Keratinocyte (primary cell): ENCODE measurements at regions not wholly inside any gene's neighbourhood (a gene's known extent, or its start where the extent isn't known, plus 50 kb on each side); places are given as distances from the start of the nearest gene placed in this dataset.

Experiments
- DNase-seq: peaks from one replicate; pipeline ENCODE4 v3.0.0-alpha.2; 2011; ENCODE audit warnings: low read depth, missing footprints, low spot score
- FAIRE-seq: peaks from 2 replicates; lab custom pipeline; 2011; peaks lifted over from hg19 to GRCh38; lab: Jason Lieb, UNC
- H2AFZ ChIP-seq: 2 replicates; pipeline ENCODE4 v1.6.0; 2012; ENCODE audit warnings: low read length, control low read depth, inconsistent platforms; ENCODE audit not compliant: control insufficient read depth
- H3K27ac ChIP-seq: 2 replicates; pipeline ENCODE4 v1.5.1; 2011; ENCODE audit warnings: low read length; ENCODE audit not compliant: control insufficient read depth, insufficient read depth
- H3K27me3 ChIP-seq: 3 replicates; pipeline ENCODE4 v1.6.0; 2011; ENCODE audit warnings: low read length; ENCODE audit not compliant: control insufficient read depth, insufficient read depth; ENCODE audit errors: extremely low read depth
- H3K36me3 ChIP-seq, 2 experiments: 2 replicates in 1 of 2; 3 replicates in 1 of 2; pipeline ENCODE4 v1.5.1; 2011; ENCODE audit warnings: low read length in 2 of 2, mild to moderate bottlenecking in 1 of 2; ENCODE audit not compliant: control insufficient read depth in 2 of 2, insufficient read depth in 2 of 2; ENCODE audit errors: extremely low read depth in 1 of 2
- H3K4me1 ChIP-seq: 3 replicates; pipeline ENCODE4 v1.5.1; 2011; ENCODE audit warnings: low read length; ENCODE audit not compliant: control insufficient read depth, insufficient read depth; ENCODE audit errors: extremely low read depth
- H3K4me2 ChIP-seq: 3 replicates; pipeline ENCODE4 v1.6.0; 2011; ENCODE audit warnings: low read depth, low read length; ENCODE audit not compliant: control insufficient read depth, insufficient read depth; ENCODE audit errors: extremely low read depth
- H3K4me3 ChIP-seq, 3 experiments: fragments of 200-600 bp in 1 of 3; sonication (generic) in 1 of 3; 2 replicates in 2 of 3; 3 replicates in 1 of 3; pipeline ENCODE4 v1.5.1; 2011 to 2016; ENCODE audit warnings: low read length in 3 of 3, mild to moderate bottlenecking in 3 of 3, control low read depth in 2 of 3, inconsistent platforms in 1 of 3, low read depth in 1 of 3, mixed read lengths in 1 of 3, mixed run types in 1 of 3, moderate library complexity in 1 of 3; ENCODE audit not compliant: control insufficient read depth in 2 of 3, insufficient read depth in 2 of 3; ENCODE audit errors: extremely low read depth in 1 of 3
- H3K79me2 ChIP-seq: 2 replicates; pipeline ENCODE4 v1.6.0; 2012; ENCODE audit warnings: low read length; ENCODE audit not compliant: control insufficient read depth, insufficient read depth
- H3K9ac ChIP-seq: 3 replicates; pipeline ENCODE4 v1.6.0; 2011; ENCODE audit warnings: low read length; ENCODE audit not compliant: control insufficient read depth, insufficient read depth; ENCODE audit errors: extremely low read depth
- H3K9me1 ChIP-seq: 3 replicates; pipeline ENCODE4 v1.6.0; 2011; ENCODE audit warnings: low read length; ENCODE audit not compliant: control insufficient read depth, insufficient read depth; ENCODE audit errors: extremely low read depth
- H3K9me3 ChIP-seq: 2 replicates; pipeline ENCODE4 v1.5.1; 2012; ENCODE audit warnings: low read depth, low read length; ENCODE audit not compliant: control insufficient read depth
- H4K20me1 ChIP-seq: 3 replicates; pipeline ENCODE4 v1.6.0; 2011; ENCODE audit warnings: low read length; ENCODE audit not compliant: control insufficient read depth, insufficient read depth; ENCODE audit errors: extremely low read depth
- EZH2 ChIP-seq: IDR thresholded peaks from one replicate; pipeline ENCODE4 v1.6.1; 2012; ENCODE audit warnings: inconsistent platforms, mild to moderate bottlenecking, low read length, moderate library complexity
- dilution Hi-C: fragments of 300-500 bp; cut with MboI; formaldehyde crosslinking; loops from one replicate; pipeline ENCODE4 v1.7.0; 2020; ENCODE audit warnings: low sequenced_read_pairs; ENCODE audit not compliant: extremely low pct_ligation_motif_present
- TF ChIP-seq, protein P1 (sequence below), 3 experiments: IDR thresholded peaks in 1 of 3; conservative IDR thresholded peaks in 1 of 3; optimal IDR thresholded peaks in 1 of 3; 2 replicates in 2 of 3; 3 replicates in 1 of 3; pipeline versions ENCODE3 to v1.5.1; 2011; ENCODE audit warnings: low read length in 3 of 3, mild to moderate bottlenecking in 3 of 3, moderate library complexity in 2 of 3, control low read depth in 1 of 3, inconsistent platforms in 1 of 3; ENCODE audit not compliant: insufficient read depth in 2 of 3; ENCODE audit errors: extremely low read depth in 1 of 3

- Histone ChIP-seq H3K36me3 (no peaks in the 10 kb centered on the region), H3K27me3 (no peaks in the 10 kb centered on the region), H3K9me1 (no peaks in the 10 kb centered on the region), H3K4me3 (no peak overlapping the region), H3K9me3 (no peaks in the 10 kb centered on the region), H3K4me1 (no peaks in the 10 kb centered on the region), H3K27ac (no peak overlapping the region), H3K9ac (no peak overlapping the region), H2AFZ (no peak overlapping the region), H3K4me2 (no peak overlapping the region), H4K20me1 (no peaks in the 10 kb centered on the region), H3K79me2 (no peaks in the 10 kb centered on the region)
- FAIRE-seq (no peak), DNase-seq (no peak)
- no peak for TF ChIP-seq EZH2
- TF ChIP-seq, protein P1, sequence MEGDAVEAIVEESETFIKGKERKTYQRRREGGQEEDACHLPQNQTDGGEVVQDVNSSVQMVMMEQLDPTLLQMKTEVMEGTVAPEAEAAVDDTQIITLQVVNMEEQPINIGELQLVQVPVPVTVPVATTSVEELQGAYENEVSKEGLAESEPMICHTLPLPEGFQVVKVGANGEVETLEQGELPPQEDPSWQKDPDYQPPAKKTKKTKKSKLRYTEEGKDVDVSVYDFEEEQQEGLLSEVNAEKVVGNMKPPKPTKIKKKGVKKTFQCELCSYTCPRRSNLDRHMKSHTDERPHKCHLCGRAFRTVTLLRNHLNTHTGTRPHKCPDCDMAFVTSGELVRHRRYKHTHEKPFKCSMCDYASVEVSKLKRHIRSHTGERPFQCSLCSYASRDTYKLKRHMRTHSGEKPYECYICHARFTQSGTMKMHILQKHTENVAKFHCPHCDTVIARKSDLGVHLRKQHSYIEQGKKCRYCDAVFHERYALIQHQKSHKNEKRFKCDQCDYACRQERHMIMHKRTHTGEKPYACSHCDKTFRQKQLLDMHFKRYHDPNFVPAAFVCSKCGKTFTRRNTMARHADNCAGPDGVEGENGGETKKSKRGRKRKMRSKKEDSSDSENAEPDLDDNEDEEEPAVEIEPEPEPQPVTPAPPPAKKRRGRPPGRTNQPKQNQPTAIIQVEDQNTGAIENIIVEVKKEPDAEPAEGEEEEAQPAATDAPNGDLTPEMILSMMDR (optimal IDR thresholded peaks at IDR 0.05 in 1 of 3, IDR thresholded peaks at IDR 0.05 in 1 of 3, conservative IDR thresholded peaks at IDR 0.05 in 1 of 3; ENCODE audit: extremely low read depth in 1 of 3, insufficient read depth in 2 of 3, low read length in 3 of 3): no peak
- dilution Hi-C loops: no loop called here
Observed at GRCh38 chr1:80403471-80403893, 1397.0 kb upstream of the ADGRL4 start.

DNA sequence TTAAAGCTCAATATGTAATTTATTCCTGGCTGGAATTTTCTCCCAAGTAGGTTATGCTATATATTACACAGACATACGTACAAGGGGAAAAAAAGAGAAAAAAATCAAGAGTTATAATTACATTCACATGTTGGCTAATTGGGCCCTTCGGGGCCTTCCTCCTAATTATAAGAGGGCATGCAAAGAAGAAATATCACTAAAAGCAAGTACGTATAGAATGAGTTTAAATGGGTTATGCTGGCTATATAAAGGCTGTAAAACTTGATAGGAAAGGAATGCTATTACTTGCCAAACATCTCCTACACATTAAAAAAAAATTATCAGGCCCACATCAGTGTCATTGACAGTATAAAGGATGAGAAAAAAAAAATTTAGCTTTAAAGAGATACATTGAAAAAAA is 1396.1 kb upstream of the ADGRL4 start:
- Histone ChIP-seq H3K4me2 (no peak overlapping the region), H3K9me3 (no peaks in the 10 kb centered on the region), H3K36me3 (no peaks in the 10 kb centered on the region), H3K27ac (no peak overlapping the region), H3K4me3 (no peak overlapping the region), H3K79me2 (no peaks in the 10 kb centered on the region), H3K9me1 (no peaks in the 10 kb centered on the region), H4K20me1 (no peaks in the 10 kb centered on the region), H3K9ac (no peak overlapping the region), H3K4me1 (no peaks in the 10 kb centered on the region), H3K27me3 (no peaks in the 10 kb centered on the region), H2AFZ (no peak overlapping the region)
- FAIRE-seq: no peak
- dilution Hi-C loops: no loop called here
- DNase-seq: no peak
- no peak for TF ChIP-seq EZH2
- TF ChIP-seq, protein P1 (optimal IDR thresholded peaks at IDR 0.05 in 1 of 3, IDR thresholded peaks at IDR 0.05 in 1 of 3, conservative IDR thresholded peaks at IDR 0.05 in 1 of 3; ENCODE audit: extremely low read depth in 1 of 3, insufficient read depth in 2 of 3, low read length in 3 of 3): no peak
